ENCODE measurements at regions not wholly inside any gene's neighbourhood (a gene's known extent, or its start where the extent isn't known, plus 50 kb on each side); places are given as distances from the start of the nearest gene placed in this dataset.

DNA sequence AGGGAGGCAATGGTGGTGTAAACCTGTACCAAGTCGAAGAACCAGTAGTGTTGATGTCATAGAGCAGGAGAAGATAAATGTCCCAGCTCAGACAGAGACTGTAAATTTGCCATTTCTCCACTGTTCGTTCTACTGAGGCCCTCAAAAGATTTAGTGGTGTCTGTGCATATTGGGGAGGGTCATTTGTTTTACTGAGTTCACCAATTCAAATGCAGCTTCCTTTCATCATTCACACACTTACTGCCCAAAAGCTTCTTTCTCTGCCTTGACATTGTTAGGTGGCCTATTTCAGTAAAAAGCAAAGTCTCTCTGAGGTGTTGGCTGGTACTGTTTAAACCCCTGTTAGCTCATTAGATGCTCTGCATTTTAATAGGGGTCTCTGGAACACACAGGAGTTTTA, 86.2 kb upstream of the EDNRB start:
- Histone ChIP-seq H3K4me2 (ENCODE audit: low read depth, low read length) (no peak overlapping the region), H3K4me3 (replicated peaks in 1 of 3; ENCODE audit: insufficient read depth in 1 of 3, low read depth in 2 of 3, low read length in 3 of 3) (no peak overlapping the region), H3K4me1 (ENCODE audit: insufficient read depth, low read length) (no peaks in the 10 kb centered on the region), H3K27ac (ENCODE audit: extremely low read length, insufficient read depth, low read length) (no peak overlapping the region), H3K9me3 (ENCODE audit: low read length) (peaks cover 30% of the 10 kb centered on the region), H3K27me3 (ENCODE audit: control insufficient read depth in 1 of 2, insufficient read depth in 2 of 2, low read length in 2 of 2) (no peaks in the 10 kb centered on the region), H4K20me1 (ENCODE audit: insufficient read depth, low read length) (no peaks in the 10 kb centered on the region), H2AFZ (ENCODE audit: low read length) (no peak overlapping the region), H3K36me3 (replicated peaks in 1 of 2; ENCODE audit: control insufficient read depth in 1 of 2, insufficient read depth in 2 of 2, low read length in 2 of 2) (no peaks in the 10 kb centered on the region), H3K79me2 (ENCODE audit: insufficient read depth, low read length) (no peaks in the 10 kb centered on the region), H3K9ac (ENCODE audit: insufficient read depth, low read depth, low read length) (no peak overlapping the region)
- FAIRE-seq (no peak), ATAC-seq (no peak), DNase-seq (ENCODE audit: low spot score) (no peak)
- ChIA-PET CTCF (ENCODE audit: low intra/inter-chr PET ratio, low total read pairs) (no interaction called here), POLR2A (no interaction called here)
- in situ Hi-C loops (cut with HindIII; ENCODE audit: extremely low pct_ligation_motif_present, low pct_unique_long_range_greater_than_20kb) = no loop called here
- intact Hi-C loops (cut with micrococcal nuclease; ENCODE audit: unreplicated experiment) = no loop called here
- BruUV-seq (replicated peaks) = no TSS peak
- WGBS (ENCODE audit: low lambda C conversion rate) = 0% methylated on average over 2 of the region's 2 CpGs
- TF ChIP-seq, protein P1, sequence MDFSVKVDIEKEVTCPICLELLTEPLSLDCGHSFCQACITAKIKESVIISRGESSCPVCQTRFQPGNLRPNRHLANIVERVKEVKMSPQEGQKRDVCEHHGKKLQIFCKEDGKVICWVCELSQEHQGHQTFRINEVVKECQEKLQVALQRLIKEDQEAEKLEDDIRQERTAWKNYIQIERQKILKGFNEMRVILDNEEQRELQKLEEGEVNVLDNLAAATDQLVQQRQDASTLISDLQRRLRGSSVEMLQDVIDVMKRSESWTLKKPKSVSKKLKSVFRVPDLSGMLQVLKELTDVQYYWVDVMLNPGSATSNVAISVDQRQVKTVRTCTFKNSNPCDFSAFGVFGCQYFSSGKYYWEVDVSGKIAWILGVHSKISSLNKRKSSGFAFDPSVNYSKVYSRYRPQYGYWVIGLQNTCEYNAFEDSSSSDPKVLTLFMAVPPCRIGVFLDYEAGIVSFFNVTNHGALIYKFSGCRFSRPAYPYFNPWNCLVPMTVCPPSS (IDR thresholded peaks at IDR 0.05) = no peak
- no peak for TF ChIP-seq EEA1 (CRISPR knock-in tag; IDR thresholded peaks at IDR 0.05; ENCODE audit: borderline replicate concordance)
- TF ChIP-seq ZNF460 (CRISPR knock-in tag; IDR thresholded peaks at IDR 0.05; ENCODE audit: borderline replicate concordance) = no peak
- no peak for TF ChIP-seq ZNF703 (CRISPR knock-in tag; IDR thresholded peaks at IDR 0.05; ENCODE audit: borderline replicate concordance)
- no peak for TF ChIP-seq ZNF12 (CRISPR knock-in tag; IDR thresholded peaks at IDR 0.05)
- TF ChIP-seq E2F5 (CRISPR knock-in tag; conservative IDR thresholded peaks at IDR 0.05) = no peak
- TF ChIP-seq MLLT10 (CRISPR knock-in tag; IDR thresholded peaks at IDR 0.05) = no peak
- TF ChIP-seq HDAC2 (CRISPR knock-in tag; IDR thresholded peaks at IDR 0.05) = no peak
- TF ChIP-seq ATF2 (CRISPR knock-in tag; IDR thresholded peaks at IDR 0.05) = no peak
- no peak for TF ChIP-seq CREM (IDR thresholded peaks at IDR 0.05)
- TF ChIP-seq CREM (CRISPR knock-in tag; IDR thresholded peaks at IDR 0.05) = no peak
- no peak for TF ChIP-seq ZNF34 (CRISPR knock-in tag; IDR thresholded peaks at IDR 0.05; ENCODE audit: borderline replicate concordance)
- TF ChIP-seq IKZF4 (CRISPR knock-in tag; IDR thresholded peaks at IDR 0.05; ENCODE audit: borderline replicate concordance, low read depth, not compliant biosample characterization) = no peak

All from HepG2 (cell line).